Fibroblast of the aortic adventitia (primary cell): ENCODE measurements at regions not wholly inside any gene's neighbourhood (a gene's known extent, or its start where the extent isn't known, plus 50 kb on each side); places are given as distances from the start of the nearest gene placed in this dataset.
"Not testable (repeated sequence)": the region's sequence is repeated elsewhere in the genome, so short reads cannot be mapped to it uniquely, and the experiment has no call there.

Experiments
- DNase-seq: peaks from one replicate; pipeline ENCODE4 v3.0.0-alpha.2; 2010; ENCODE audit warnings: low read depth
- H3K4me3 ChIP-seq: 2 replicates; pipeline ENCODE4 v1.5.1; 2011; ENCODE audit warnings: low read depth, mild to moderate bottlenecking, control low read depth, low read length, moderate library complexity
- CTCF ChIP-seq: IDR thresholded peaks from 2 replicates; pipeline ENCODE4 v1.5.1; 2011; ENCODE audit warnings: mild to moderate bottlenecking, low read length, control low read depth, inconsistent platforms; ENCODE audit not compliant: insufficient read depth

GRCh38 chr13:95404141-95404882, 103.1 kb upstream of the ABCC4 start:
- peak; percentile 77 for DNase-seq
- peak overlapping the region; percentile 64 for H3K4me3 ChIP-seq
- TF ChIP-seq CTCF, result peak; percentile 88

GRCh38 chr13:95406176-95406575, 104.9 kb upstream of the ABCC4 start:
- H3K4me3 ChIP-seq, result no peak overlapping the region
- TF ChIP-seq CTCF, result no peak
- DNase-seq, result no peak

GRCh38 chr13:95411428-95412040, 110.3 kb upstream of the ABCC4 start:
- no peak for TF ChIP-seq CTCF
- no peak overlapping the region for H3K4me3 ChIP-seq
- no peak for DNase-seq

- no peak for DNase-seq
- no peak for TF ChIP-seq CTCF
- no peak overlapping the region for H3K4me3 ChIP-seq
Observed at GRCh38 chr13:95418946-95419345, 117.7 kb upstream of the ABCC4 start.

- H3K4me3 ChIP-seq, result no peak overlapping the region
- no peak for TF ChIP-seq CTCF
- no peak for DNase-seq
Observed at GRCh38 chr13:95420501-95420900, 119.2 kb upstream of the ABCC4 start.

GRCh38 chr13:95426631-95427030, 125.4 kb upstream of the ABCC4 start:
- TF ChIP-seq CTCF, result no peak
- no peak overlapping the region for H3K4me3 ChIP-seq
- DNase-seq, result no peak

- not testable (repeated sequence) for H3K4me3 ChIP-seq, DNase-seq
Observed at GRCh38 chr13:95430525-95430924, 122.0 kb upstream of the CLDN10 start.
